Mesothelial cell of epicardium (in vitro differentiated cells): ENCODE measurements at regions not wholly inside any gene's neighbourhood (a gene's known extent, or its start where the extent isn't known, plus 50 kb on each side); places are given as distances from the start of the nearest gene placed in this dataset.

ENCODE experiments used
- DNase-seq, 2 experiments: peaks; one replicate each; pipeline ENCODE4 v3.0.0; 2021; ENCODE audit warnings: low spot score in 2 of 2; ENCODE audit not compliant: unreplicated experiment in 2 of 2
- H3K27ac Mint-ChIP-seq: 2 replicates; pipeline ENCODE4 v1.8.0; 2021; ENCODE audit warnings: mixed read lengths
- H3K27me3 Mint-ChIP-seq: 2 replicates; pipeline ENCODE4 v1.8.0; 2021; ENCODE audit warnings: low read depth, mixed read lengths
- H3K36me3 Mint-ChIP-seq: 2 replicates; pipeline ENCODE4 v1.8.0; 2021; ENCODE audit warnings: mixed read lengths
- H3K4me1 Mint-ChIP-seq: 2 replicates; pipeline ENCODE4 v1.8.0; 2021; ENCODE audit warnings: mixed read lengths
- H3K4me3 Mint-ChIP-seq: 2 replicates; pipeline ENCODE4 v1.8.0; 2021; ENCODE audit warnings: mild to moderate bottlenecking, moderate library complexity, mixed read lengths
- H3K9me3 Mint-ChIP-seq: 2 replicates; pipeline ENCODE4 v1.8.0; 2021; ENCODE audit warnings: mixed read lengths
- CTCF ChIP-seq: fragments of 200-600 bp; sonication (generic); IDR thresholded peaks from one replicate; pipeline ENCODE4 v1.5.0; 2021; ENCODE audit warnings: antibody characterized with exemption; ENCODE audit not compliant: unreplicated experiment

GRCh38 chr17:53891726-53892125 is 69.0 kb downstream of the KIF2B start:
- peaks cover 6% of the 10 kb centered on the region for H3K9me3 Mint-ChIP-seq
- H3K27ac Mint-ChIP-seq: no peak overlapping the region
- no peak for TF ChIP-seq CTCF
- no peak overlapping the region for H3K4me3 Mint-ChIP-seq
- DNase-seq: no peak
- H3K4me1 Mint-ChIP-seq: no peaks in the 10 kb centered on the region
- H3K36me3 Mint-ChIP-seq: no peaks in the 10 kb centered on the region
- no peaks in the 10 kb centered on the region for H3K27me3 Mint-ChIP-seq

GRCh38 chr17:53892222-53892621 is 69.5 kb downstream of the KIF2B start:
- H3K4me1 Mint-ChIP-seq: no peaks in the 10 kb centered on the region
- peaks cover 6% of the 10 kb centered on the region for H3K9me3 Mint-ChIP-seq
- TF ChIP-seq CTCF: no peak
- no peak overlapping the region for H3K27ac Mint-ChIP-seq
- no peak overlapping the region for H3K4me3 Mint-ChIP-seq
- DNase-seq: no peak
- no peaks in the 10 kb centered on the region for H3K27me3 Mint-ChIP-seq
- no peaks in the 10 kb centered on the region for H3K36me3 Mint-ChIP-seq

- Mint-ChIP-seq H3K4me1 (peaks cover 2% of the 10 kb centered on the region), H3K36me3 (no peaks in the 10 kb centered on the region), H3K27me3 (no peaks in the 10 kb centered on the region), H3K9me3 (no peaks in the 10 kb centered on the region), H3K4me3 (no peak overlapping the region), H3K27ac (no peak overlapping the region)
- TF ChIP-seq CTCF: no peak
- no peak for DNase-seq
Observed at GRCh38 chr17:53894591-53894990, 71.9 kb downstream of the KIF2B start.

- H3K27ac Mint-ChIP-seq: no peak overlapping the region
- H3K9me3 Mint-ChIP-seq: peaks cover 5% of the 10 kb centered on the region
- H3K27me3 Mint-ChIP-seq: no peaks in the 10 kb centered on the region
- H3K4me3 Mint-ChIP-seq: no peak overlapping the region
- no peak for DNase-seq
- TF ChIP-seq CTCF: no peak
- H3K4me1 Mint-ChIP-seq: peaks cover 2% of the 10 kb centered on the region
- no peaks in the 10 kb centered on the region for H3K36me3 Mint-ChIP-seq
Observed at GRCh38 chr17:53896047-53896446, 73.3 kb downstream of the KIF2B start.

GRCh38 chr17:53900951-53901350 is 78.2 kb downstream of the KIF2B start:
- H3K4me3 Mint-ChIP-seq: no peak overlapping the region
- peaks cover 43% of the 10 kb centered on the region for H3K9me3 Mint-ChIP-seq
- H3K36me3 Mint-ChIP-seq: no peaks in the 10 kb centered on the region
- no peak for DNase-seq
- no peaks in the 10 kb centered on the region for H3K27me3 Mint-ChIP-seq
- no peak overlapping the region for H3K27ac Mint-ChIP-seq
- peaks cover 2% of the 10 kb centered on the region for H3K4me1 Mint-ChIP-seq
- TF ChIP-seq CTCF: no peak

- H3K9me3 Mint-ChIP-seq: peaks cover 28% of the 10 kb centered on the region
- no peak for TF ChIP-seq CTCF
- no peak overlapping the region for H3K27ac Mint-ChIP-seq
- H3K36me3 Mint-ChIP-seq: no peaks in the 10 kb centered on the region
- no peaks in the 10 kb centered on the region for H3K4me1 Mint-ChIP-seq
- DNase-seq: no peak
- H3K27me3 Mint-ChIP-seq: no peaks in the 10 kb centered on the region
- H3K4me3 Mint-ChIP-seq: no peak overlapping the region
Observed at GRCh38 chr17:53907435-53907834, 84.7 kb downstream of the KIF2B start.
